ENCODE measurements at regions not wholly inside any gene's neighbourhood (a gene's known extent, or its start where the extent isn't known, plus 50 kb on each side); places are given as distances from the start of the nearest gene placed in this dataset.

GRCh38 chr3:61311044-61311443 is 59.8 kb upstream of the FHIT start:
- H3K27me3 ChIP-seq (replicated peaks; ENCODE audit: insufficient read depth, low read length): no peaks in the 10 kb centered on the region
- H3K79me2 ChIP-seq (ENCODE audit: low read length): no peaks in the 10 kb centered on the region
- no peaks in the 10 kb centered on the region for H3K4me1 ChIP-seq (ENCODE audit: low read length)
- no peaks in the 10 kb centered on the region for H3K36me3 ChIP-seq (replicated peaks; ENCODE audit: insufficient read depth, low read length)
- H3F3A ChIP-seq (ENCODE audit: insufficient read depth, low read length): no peaks in the 10 kb centered on the region
- no peak overlapping the region for H3K4me2 ChIP-seq (ENCODE audit: low read depth, low read length)
- no peak for TF ChIP-seq EZH2phosphoT487 (IDR thresholded peaks at IDR 0.05; ENCODE audit: low read length)
- TF ChIP-seq CTCF (IDR thresholded peaks at IDR 0.05; ENCODE audit: low read length): no peak
- TF ChIP-seq EZH2 (optimal IDR thresholded peaks at IDR 0.05; ENCODE audit: low read depth, low read length): no peak
- H3K9me3 ChIP-seq (replicated peaks; ENCODE audit: insufficient read depth, low read length): no peaks in the 10 kb centered on the region
- no peak overlapping the region for H3K27ac ChIP-seq (ENCODE audit: low read length)
- DNase-seq: no peak
- no peaks in the 10 kb centered on the region for H3K9me2 ChIP-seq (replicated peaks; ENCODE audit: insufficient read depth, low read length)
- H4K20me1 ChIP-seq (ENCODE audit: insufficient read depth, low read length): no peaks in the 10 kb centered on the region
- H3K4me3 ChIP-seq (ENCODE audit: low read length): no peak overlapping the region
- H2AFZ ChIP-seq (ENCODE audit: low read length): no peak overlapping the region
- H3K9ac ChIP-seq (ENCODE audit: low read length): no peak overlapping the region

GRCh38 chr3:61315871-61316270 is 64.6 kb upstream of the FHIT start:
- no peaks in the 10 kb centered on the region for H3F3A ChIP-seq (ENCODE audit: insufficient read depth, low read length)
- H3K9me3 ChIP-seq (replicated peaks; ENCODE audit: insufficient read depth, low read length): no peaks in the 10 kb centered on the region
- no peak overlapping the region for H3K9ac ChIP-seq (ENCODE audit: low read length)
- no peak overlapping the region for H3K27ac ChIP-seq (ENCODE audit: low read length)
- no peaks in the 10 kb centered on the region for H4K20me1 ChIP-seq (ENCODE audit: insufficient read depth, low read length)
- no peak overlapping the region for H3K4me3 ChIP-seq (ENCODE audit: low read length)
- DNase-seq: no peak
- H3K4me2 ChIP-seq (ENCODE audit: low read depth, low read length): no peak overlapping the region
- H3K4me1 ChIP-seq (ENCODE audit: low read length): no peaks in the 10 kb centered on the region
- TF ChIP-seq EZH2 (optimal IDR thresholded peaks at IDR 0.05; ENCODE audit: low read depth, low read length) (no peak), CTCF (IDR thresholded peaks at IDR 0.05; ENCODE audit: low read length) (no peak), EZH2phosphoT487 (IDR thresholded peaks at IDR 0.05; ENCODE audit: low read length) (no peak)
- H3K9me2 ChIP-seq (replicated peaks; ENCODE audit: insufficient read depth, low read length): no peaks in the 10 kb centered on the region
- H2AFZ ChIP-seq (ENCODE audit: low read length): no peak overlapping the region
- H3K27me3 ChIP-seq (replicated peaks; ENCODE audit: insufficient read depth, low read length): no peaks in the 10 kb centered on the region
- no peaks in the 10 kb centered on the region for H3K79me2 ChIP-seq (ENCODE audit: low read length)
- no peaks in the 10 kb centered on the region for H3K36me3 ChIP-seq (replicated peaks; ENCODE audit: insufficient read depth, low read length)

GRCh38 chr3:61323094-61323493 is 71.8 kb upstream of the FHIT start:
- DNase-seq: no peak
- Histone ChIP-seq H3F3A (ENCODE audit: insufficient read depth, low read length) (no peaks in the 10 kb centered on the region), H3K9ac (ENCODE audit: low read length) (no peak overlapping the region), H3K79me2 (ENCODE audit: low read length) (no peaks in the 10 kb centered on the region), H3K27me3 (replicated peaks; ENCODE audit: insufficient read depth, low read length) (no peaks in the 10 kb centered on the region), H3K4me2 (ENCODE audit: low read depth, low read length) (no peak overlapping the region), H3K9me2 (replicated peaks; ENCODE audit: insufficient read depth, low read length) (no peaks in the 10 kb centered on the region), H4K20me1 (ENCODE audit: insufficient read depth, low read length) (no peaks in the 10 kb centered on the region), H3K9me3 (replicated peaks; ENCODE audit: insufficient read depth, low read length) (no peaks in the 10 kb centered on the region), H2AFZ (ENCODE audit: low read length) (no peak overlapping the region), H3K36me3 (replicated peaks; ENCODE audit: insufficient read depth, low read length) (no peaks in the 10 kb centered on the region), H3K27ac (ENCODE audit: low read length) (no peak overlapping the region), H3K4me1 (ENCODE audit: low read length) (no peaks in the 10 kb centered on the region), H3K4me3 (ENCODE audit: low read length) (no peak overlapping the region)
- TF ChIP-seq CTCF (IDR thresholded peaks at IDR 0.05; ENCODE audit: low read length): no peak
- no peak for TF ChIP-seq EZH2 (optimal IDR thresholded peaks at IDR 0.05; ENCODE audit: low read depth, low read length)
- TF ChIP-seq EZH2phosphoT487 (IDR thresholded peaks at IDR 0.05; ENCODE audit: low read length): no peak

Measured in MM.1S (cell line).